ENCODE measurements at regions not wholly inside any gene's neighbourhood (a gene's known extent, or its start where the extent isn't known, plus 50 kb on each side); places are given as distances from the start of the nearest gene placed in this dataset.
A peak's percentile ranks its signal among the peaks of the same experiment; 100 is the strongest.

GRCh38 chr3:111454551-111454950 lies 87.4 kb upstream of the CD96 start (continued):
- TF ChIP-seq PATZ1 (CRISPR knock-in tag; IDR thresholded peaks at IDR 0.05; ENCODE audit: borderline replicate concordance): no peak
- TF ChIP-seq CSRNP3 (CRISPR knock-in tag; IDR thresholded peaks at IDR 0.05): no peak
- TF ChIP-seq GLIS3 (CRISPR knock-in tag; IDR thresholded peaks at IDR 0.05): no peak
- TF ChIP-seq POU6F1 (CRISPR knock-in tag; IDR thresholded peaks at IDR 0.05; ENCODE audit: borderline replicate concordance, low read depth): no peak
- TF ChIP-seq ZNF565 (CRISPR knock-in tag; conservative IDR thresholded peaks at IDR 0.05; ENCODE audit: low read depth): no peak

GRCh38 chr3:111465081-111465670 lies 76.8 kb upstream of the CD96 start:
- no peak for ATAC-seq
- peak; percentile 79 for TF ChIP-seq ISL1 (CRISPR knock-in tag; IDR thresholded peaks at IDR 0.05)
- peak; percentile 61; the same call in 1 of the 2 replicates for TF ChIP-seq TSHZ2 (CRISPR knock-in tag; IDR thresholded peaks at IDR 0.05)
- TF ChIP-seq BACH2 (CRISPR knock-in tag; IDR thresholded peaks at IDR 0.05; ENCODE audit: borderline replicate concordance): no peak
- peak; percentile 47; the same call in 1 of the 2 replicates for TF ChIP-seq TCF4 (CRISPR knock-in tag; IDR thresholded peaks at IDR 0.05; ENCODE audit: borderline replicate concordance)

GRCh38 chr3:111470032-111470431 lies 72.0 kb upstream of the CD96 start:
- ATAC-seq: no peak
- TF ChIP-seq BACH2 (CRISPR knock-in tag; IDR thresholded peaks at IDR 0.05; ENCODE audit: borderline replicate concordance): no peak

GRCh38 chr3:111471831-111472230 lies 70.2 kb upstream of the CD96 start:
- TF ChIP-seq ISL1 (CRISPR knock-in tag; IDR thresholded peaks at IDR 0.05): no peak
- TF ChIP-seq TCF4 (CRISPR knock-in tag; IDR thresholded peaks at IDR 0.05; ENCODE audit: borderline replicate concordance): no peak
- no peak for ATAC-seq

- TF ChIP-seq BACH2 (CRISPR knock-in tag; IDR thresholded peaks at IDR 0.05; ENCODE audit: borderline replicate concordance) (no peak), CREB5 (CRISPR knock-in tag; IDR thresholded peaks at IDR 0.05; ENCODE audit: low read depth) (no peak), CSDC2 (CRISPR knock-in tag; IDR thresholded peaks at IDR 0.05) (no peak), TCF4 (CRISPR knock-in tag; IDR thresholded peaks at IDR 0.05; ENCODE audit: borderline replicate concordance) (no peak)
Measured at GRCh38 chr3:111472556-111472955, 69.4 kb upstream of the CD96 start.

GRCh38 chr3:111473550-111473949 lies 68.4 kb upstream of the CD96 start:
- no peak for ATAC-seq
- TF ChIP-seq ZFP3 (CRISPR knock-in tag; IDR thresholded peaks at IDR 0.05): no peak
- no peak for TF ChIP-seq TSHZ2 (CRISPR knock-in tag; IDR thresholded peaks at IDR 0.05)
- TF ChIP-seq ZNF8 (CRISPR knock-in tag; IDR thresholded peaks at IDR 0.05): no peak
- no peak for TF ChIP-seq ESRRG (CRISPR knock-in tag; IDR thresholded peaks at IDR 0.05)

More at GRCh38 chr3:111472556-111472955, 69.4 kb upstream of the CD96 start:
- no peak for ATAC-seq
